GM12875 (cell line): ENCODE measurements at regions not wholly inside any gene's neighbourhood (a gene's known extent, or its start where the extent isn't known, plus 50 kb on each side); places are given as distances from the start of the nearest gene placed in this dataset.
"Not testable (repeated sequence)": the region's sequence is repeated elsewhere in the genome, so short reads cannot be mapped to it uniquely, and the experiment has no call there.

ENCODE experiments used
- H3K4me3 ChIP-seq: one replicate; pipeline ENCODE4 v1.5.1; 2011; ENCODE audit warnings: low read depth, low read length, control low read depth
- CTCF ChIP-seq: IDR thresholded peaks from 2 replicates; pipeline ENCODE4 v1.5.1; 2011; ENCODE audit warnings: low read depth, mild to moderate bottlenecking, control low read depth, inconsistent platforms, low read length, moderate library complexity, borderline replicate concordance; ENCODE audit not compliant: insufficient read depth

- H3K4me3 ChIP-seq, result no peak overlapping the region
- TF ChIP-seq CTCF, result no peak
Measured at GRCh38 chr17:33561569-33562334, 268.7 kb upstream of the ASIC2 start.

GRCh38 chr17:33562792-33563191 is 269.7 kb upstream of the ASIC2 start:
- TF ChIP-seq CTCF, result no peak
- H3K4me3 ChIP-seq, result no peak overlapping the region

GRCh38 chr17:33564146-33564545 is 271.1 kb upstream of the ASIC2 start:
- TF ChIP-seq CTCF, result no peak
- no peak overlapping the region for H3K4me3 ChIP-seq

- H3K4me3 ChIP-seq, result no peak overlapping the region
- TF ChIP-seq CTCF, result no peak
Measured at GRCh38 chr17:33567223-33567622, 274.1 kb upstream of the ASIC2 start.

- H3K4me3 ChIP-seq, result no peak overlapping the region
- TF ChIP-seq CTCF, result no peak
Measured at GRCh38 chr17:33572615-33573014, 279.5 kb upstream of the ASIC2 start.

- H3K4me3 ChIP-seq, result no peak overlapping the region
Measured at GRCh38 chr17:33574942-33575445, 281.9 kb upstream of the ASIC2 start.

GRCh38 chr17:33579740-33580139 is 286.6 kb upstream of the ASIC2 start:
- not testable (repeated sequence) for H3K4me3 ChIP-seq

More at GRCh38 chr17:33574942-33575445, 281.9 kb upstream of the ASIC2 start:
- TF ChIP-seq CTCF, result no peak
